T47D (cell line): ENCODE measurements at regions not wholly inside any gene's neighbourhood (a gene's known extent, or its start where the extent isn't known, plus 50 kb on each side); places are given as distances from the start of the nearest gene placed in this dataset.

ENCODE experiments used
- DNase-seq, 2 experiments: peaks; one replicate each; pipeline versions ENCODE4 v3.0.0 to v3.0.0-alpha.2; 2011 to 2012; ENCODE audit warnings: low read depth in 1 of 2, low spot score in 1 of 2
- JUND ChIP-seq: IDR thresholded peaks from 2 replicates; pipeline ENCODE4 v1.6.1; 2012; ENCODE audit warnings: low read depth
- in situ Hi-C: cut with HindIII; loops from 2 replicates; pipeline ENCODE4 v1.10.0; 2016; ENCODE audit warnings: low sequenced_read_pairs, low pct_unique_long_range_greater_than_20kb

DNA sequence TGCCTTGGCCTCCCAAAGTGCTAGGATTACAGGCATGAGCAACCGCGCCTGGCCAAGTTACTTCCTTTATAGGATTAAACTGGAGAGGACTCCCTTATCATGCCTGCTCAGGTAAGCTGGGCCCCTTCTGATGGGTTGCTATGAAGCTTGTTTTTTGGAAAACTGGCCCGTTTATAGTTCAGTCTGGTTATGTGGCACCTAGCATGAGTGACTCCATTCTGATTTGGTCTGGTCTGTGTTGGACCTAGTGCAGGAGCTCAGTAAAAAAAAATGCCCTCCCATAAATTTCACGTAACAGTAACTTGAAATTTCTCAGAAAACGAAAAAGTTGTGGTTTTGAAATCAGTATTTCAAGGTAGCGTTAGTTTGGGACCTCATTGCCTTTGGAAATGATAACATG is 448.4 kb downstream of the HACE1 start:
- no peak for TF ChIP-seq JUND
- in situ Hi-C loops = no loop called here
- DNase-seq = no peak

DNA sequence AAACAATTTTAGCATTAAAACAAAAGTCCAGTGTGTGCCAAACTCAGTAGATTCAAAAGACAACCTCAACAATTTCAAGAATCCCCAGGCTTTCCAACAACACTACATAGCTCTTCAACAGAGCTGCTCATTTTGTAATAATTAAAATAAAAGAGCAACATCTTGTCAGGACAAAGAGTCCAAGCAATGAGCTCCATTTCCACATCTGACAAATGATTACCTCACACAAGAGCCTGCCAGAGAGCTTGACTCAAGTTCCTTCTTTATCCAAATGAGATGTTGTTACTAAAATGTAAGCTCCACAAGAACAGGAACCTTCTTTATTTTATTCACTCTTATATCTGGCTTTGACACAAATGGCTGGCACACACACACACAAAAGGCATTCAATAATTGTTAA is 449.8 kb downstream of the HACE1 start:
- DNase-seq = no peak
- no peak for TF ChIP-seq JUND
- in situ Hi-C loops = no loop called here

DNA sequence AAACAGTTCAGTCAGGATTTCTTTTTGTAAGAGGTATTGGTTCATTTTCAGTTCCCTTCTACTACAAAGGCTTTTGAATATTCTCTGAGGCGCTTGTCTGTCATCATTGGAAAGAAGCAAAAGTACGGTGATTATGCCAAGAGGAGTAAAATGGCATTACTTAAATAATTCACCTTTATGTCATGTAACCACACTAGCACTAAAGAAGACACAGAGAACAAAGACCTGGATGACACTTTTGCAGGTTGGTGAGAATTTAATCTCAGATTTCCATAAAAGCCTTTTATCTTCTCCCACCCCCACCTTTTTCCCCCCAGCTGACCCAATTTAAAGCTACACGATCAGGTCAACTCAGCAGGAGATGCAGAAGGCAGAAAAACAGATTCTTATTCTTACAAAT is 451.8 kb downstream of the HACE1 start:
- no peak for DNase-seq
- TF ChIP-seq JUND = no peak
- in situ Hi-C loops = no loop called here

DNA sequence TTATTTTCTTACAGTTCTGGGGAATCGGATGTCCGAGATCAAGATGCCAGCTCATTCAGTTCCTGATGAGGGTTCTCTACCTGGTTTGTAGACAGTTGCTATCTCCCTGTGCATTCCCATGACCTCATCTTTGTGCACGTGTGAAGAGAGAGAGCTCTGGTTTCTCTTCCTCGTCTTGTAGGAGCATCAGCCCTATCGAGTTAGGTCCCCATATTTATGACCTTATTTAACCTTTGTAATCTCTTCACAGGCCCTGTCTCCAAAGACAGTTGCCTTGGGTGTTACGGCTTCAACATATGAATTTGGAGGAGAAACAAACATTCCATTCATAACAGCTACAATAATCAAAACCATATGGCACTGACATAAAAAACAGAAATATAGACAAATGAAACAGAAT is 455.3 kb downstream of the HACE1 start:
- DNase-seq = no peak
- no peak for TF ChIP-seq JUND
- in situ Hi-C loops = no loop called here

DNA sequence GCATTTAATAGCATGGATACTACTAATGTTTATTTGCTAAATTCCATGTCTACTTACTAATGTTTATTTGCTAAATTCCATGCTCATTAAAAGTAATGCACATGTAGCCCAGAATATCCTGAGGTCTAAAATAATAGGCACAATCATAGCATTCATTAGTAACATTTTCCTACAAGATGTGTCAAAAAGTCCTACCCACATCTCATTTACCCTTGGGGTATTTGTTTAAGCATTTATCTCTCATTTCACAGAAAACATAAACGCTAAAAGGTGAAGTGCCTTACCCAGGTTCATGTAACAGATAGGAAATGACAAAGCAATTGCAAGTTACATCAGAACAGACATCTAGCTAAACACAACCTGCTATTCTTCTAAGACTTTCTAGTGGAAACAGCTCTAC is 457.1 kb downstream of the HACE1 start:
- no peak for DNase-seq
- in situ Hi-C loops = no loop called here
- TF ChIP-seq JUND = no peak

DNA sequence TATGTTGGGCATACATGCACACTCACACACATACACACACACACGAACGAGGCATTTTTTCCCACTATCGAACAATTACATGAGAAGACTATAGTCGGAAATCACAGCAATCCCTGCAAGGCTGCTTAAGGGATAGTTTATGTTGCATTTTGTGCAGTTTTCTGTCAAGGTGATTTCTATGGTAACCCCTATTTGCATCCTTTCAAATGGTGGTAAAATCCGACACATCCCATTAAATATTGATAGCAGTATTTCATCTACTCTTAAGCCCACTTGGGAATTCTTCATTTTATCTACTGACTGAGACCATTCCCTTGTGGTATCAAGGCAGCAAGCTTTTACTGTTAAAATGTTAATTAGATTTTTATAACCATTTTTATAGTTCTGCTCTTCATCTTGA is 457.8 kb downstream of the HACE1 start:
- in situ Hi-C loops = no loop called here
- no peak for DNase-seq
- no peak for TF ChIP-seq JUND

DNA sequence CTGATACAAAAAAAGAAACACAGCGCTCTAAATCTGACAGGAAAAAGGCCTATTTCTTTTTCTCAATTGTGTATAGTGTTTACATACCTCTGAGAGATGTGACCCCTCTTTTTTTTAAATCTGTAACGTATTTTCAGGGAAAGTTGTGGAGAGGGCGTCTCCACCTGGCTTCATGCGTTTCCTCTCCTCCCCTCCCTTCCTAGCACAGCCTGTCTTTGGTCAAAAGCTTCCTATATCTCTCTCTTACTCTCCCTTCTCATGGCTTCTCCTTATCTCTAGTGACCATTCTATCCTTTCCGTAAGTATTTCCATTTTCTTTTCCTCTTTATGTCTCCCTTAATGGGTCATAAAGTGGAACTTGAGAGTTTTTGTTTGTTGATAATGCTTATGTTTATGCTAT is 458.9 kb downstream of the HACE1 start:
- in situ Hi-C loops = no loop called here
- no peak for TF ChIP-seq JUND
- DNase-seq = no peak

DNA sequence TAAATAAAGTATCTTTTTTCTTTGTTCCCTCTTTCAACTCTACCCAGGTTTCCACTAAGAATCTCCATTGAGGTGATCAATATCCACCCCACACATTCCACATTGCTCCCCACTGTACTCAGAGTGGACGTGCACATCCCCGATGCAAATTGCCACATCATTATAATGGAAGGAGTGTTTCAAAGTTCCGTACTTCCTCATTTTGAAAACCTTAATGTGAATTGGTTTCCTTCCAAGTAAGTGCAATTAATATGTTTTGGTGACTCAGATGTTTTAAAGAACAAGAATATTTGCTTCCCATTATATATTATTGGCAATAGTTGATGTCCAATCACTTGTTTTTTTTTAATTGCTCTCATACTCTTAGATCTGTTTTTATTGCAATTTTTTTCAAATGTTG is 463.6 kb downstream of the HACE1 start:
- in situ Hi-C loops = no loop called here

DNA sequence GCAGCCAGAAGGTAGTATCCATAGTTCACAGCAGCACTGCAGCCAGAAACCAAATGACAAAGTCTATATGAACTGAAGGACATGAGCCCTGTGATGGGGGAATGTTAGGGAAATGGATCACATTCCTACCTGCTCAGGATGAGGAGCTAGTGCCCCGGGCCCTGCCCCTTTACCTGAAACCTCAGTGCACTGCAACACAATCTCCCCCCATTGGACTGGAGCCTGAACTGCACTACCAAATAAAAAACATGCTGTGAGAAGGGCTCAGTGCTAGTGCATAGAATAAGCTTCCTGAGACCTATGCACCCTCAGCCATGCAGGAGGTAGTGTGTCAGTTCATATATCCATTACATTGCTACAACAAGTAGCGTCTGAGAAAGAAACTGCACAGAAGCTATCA is 477.8 kb downstream of the HACE1 start:
- no peak for TF ChIP-seq JUND
- in situ Hi-C loops = no loop called here
- no peak for DNase-seq

More for the DNA sequence above, 463.6 kb downstream of the HACE1 start:
- DNase-seq = no peak
- no peak for TF ChIP-seq JUND

DNA sequence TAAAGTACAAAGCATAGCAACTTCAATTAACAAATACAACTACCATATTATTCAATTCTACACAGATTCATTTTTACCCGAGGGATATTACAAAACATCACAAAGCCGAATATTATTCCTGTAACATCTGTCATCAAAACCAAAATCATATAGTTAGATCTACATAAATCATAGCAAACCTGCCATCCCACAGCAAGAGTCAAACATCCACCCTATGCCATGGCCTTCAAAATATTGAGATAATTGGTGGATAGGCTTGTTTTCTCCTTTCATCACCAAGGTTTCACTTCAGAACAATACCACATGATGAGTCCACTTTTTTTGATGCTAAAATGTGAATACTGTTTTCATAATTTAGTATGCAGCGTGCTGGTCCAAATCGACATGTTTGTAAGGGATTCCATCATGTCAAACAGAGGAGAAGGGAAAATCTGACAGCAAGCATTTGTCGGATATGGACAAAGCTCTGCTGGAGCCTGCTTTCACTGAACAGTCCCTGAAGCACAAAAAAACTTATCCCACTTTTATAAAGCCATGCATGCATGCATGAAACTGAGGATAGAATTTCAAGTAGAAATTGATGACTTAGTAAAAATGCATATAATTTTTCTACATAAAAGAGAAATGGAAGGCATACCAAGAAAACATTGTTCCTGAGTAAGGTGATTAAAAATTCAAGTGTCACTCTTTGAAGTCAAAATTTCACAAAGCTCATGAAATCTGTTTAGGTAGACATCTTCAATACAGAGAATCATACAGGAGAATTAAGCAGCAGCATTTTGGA is 494.1 kb downstream of the HACE1 start:
- in situ Hi-C loops = no loop called here
- DNase-seq = no peak
- TF ChIP-seq JUND = no peak

DNA sequence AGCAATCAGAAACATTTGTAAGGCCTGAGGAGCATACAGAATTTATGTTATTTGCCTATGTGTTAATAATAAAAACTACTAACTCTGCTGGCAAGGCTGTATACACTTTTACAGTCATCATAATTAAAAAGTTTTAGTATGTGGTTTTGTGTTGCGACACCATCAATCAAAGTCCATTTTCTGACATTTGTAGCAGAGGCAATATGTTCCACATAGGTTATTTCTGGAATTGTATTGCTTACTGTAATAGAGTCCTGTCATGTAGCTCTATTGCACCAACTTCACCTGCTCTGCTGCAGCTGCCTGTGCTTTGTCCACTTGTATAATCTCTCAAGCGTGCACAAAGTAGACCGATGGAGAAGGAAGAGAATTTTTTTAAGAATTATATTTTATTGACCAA is 501.8 kb downstream of the HACE1 start:
- no peak for TF ChIP-seq JUND
- in situ Hi-C loops = no loop called here
- no peak for DNase-seq

DNA sequence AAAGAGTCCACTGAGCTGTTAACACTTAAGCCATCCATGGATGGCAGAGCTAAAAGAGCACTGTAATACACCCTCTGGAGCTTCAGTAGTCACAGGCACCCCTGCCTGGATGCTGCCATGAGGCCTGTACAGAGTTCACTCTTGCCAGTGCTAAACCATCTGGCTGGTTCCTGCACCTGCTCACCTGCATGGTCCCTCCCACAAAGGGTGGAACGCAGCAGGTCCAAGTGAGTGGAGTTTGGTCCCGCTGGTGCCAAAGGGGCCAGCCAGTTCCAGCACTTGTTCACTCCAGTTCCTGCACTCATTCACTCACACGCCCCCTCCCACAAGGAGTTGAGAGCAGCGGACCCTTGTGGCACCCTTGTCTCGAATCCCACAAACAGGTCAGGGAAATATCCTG is 503.5 kb downstream of the HACE1 start:
- no peak for TF ChIP-seq JUND
- no peak for DNase-seq
- in situ Hi-C loops = no loop called here

DNA sequence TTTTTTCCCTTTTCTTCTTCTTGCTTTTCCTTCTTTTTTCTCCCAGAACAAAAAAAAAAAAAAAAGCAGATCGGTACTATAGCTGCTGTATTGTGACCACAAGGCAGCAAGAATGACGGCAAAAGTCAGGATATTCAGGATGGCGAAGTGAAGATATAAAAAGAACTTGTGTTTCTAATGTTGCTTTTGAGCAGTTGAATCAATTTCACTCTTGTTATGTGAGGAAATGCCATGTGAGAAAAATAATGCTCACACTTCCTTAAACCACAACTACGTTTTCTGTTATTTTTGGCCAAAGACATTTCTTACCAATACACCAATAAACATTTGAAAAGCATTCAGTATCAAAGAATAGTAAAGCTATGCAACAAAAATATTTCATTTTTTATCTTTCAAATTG is 510.5 kb downstream of the HACE1 start:
- DNase-seq = no peak
- no peak for TF ChIP-seq JUND
- in situ Hi-C loops = no loop called here

DNA sequence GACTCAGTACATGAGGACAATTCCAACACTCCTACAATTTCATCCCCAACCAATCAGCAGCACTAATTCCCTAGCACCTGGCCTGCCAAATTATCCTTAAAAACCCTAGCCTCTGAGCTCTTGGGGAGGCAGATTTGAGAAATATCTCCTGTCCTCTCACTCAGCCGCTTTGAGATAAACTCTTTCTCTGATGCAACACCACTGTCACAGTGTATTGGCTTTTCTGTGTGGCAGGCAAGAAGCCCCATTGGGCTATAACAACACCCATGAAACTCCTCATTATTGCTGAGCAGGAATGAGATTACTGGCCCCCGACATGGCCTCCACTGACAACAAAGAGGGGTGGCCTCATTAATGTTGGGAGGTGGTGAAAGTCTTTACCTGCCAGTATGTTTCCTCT is 515.5 kb downstream of the HACE1 start:
- in situ Hi-C loops = no loop called here
- DNase-seq = no peak
- TF ChIP-seq JUND = no peak

DNA sequence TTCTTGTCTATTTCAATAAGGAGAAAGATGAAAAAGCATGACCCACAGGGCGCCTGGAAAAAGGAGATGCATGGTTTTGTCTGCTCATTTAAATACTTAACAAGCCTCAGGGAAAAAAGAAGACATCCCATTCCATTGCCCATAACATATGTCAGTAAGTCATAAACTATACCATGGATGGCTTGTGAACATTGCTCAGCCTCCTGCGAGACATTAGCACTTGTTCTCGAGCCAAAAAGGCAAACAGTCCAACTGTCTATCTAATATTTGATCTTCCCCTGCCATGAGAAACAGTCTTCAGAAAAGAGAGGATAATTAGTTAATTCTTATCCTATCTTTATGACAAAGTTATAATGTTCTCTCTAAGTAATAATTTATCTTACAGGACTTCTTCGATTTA is 527.4 kb downstream of the HACE1 start:
- in situ Hi-C loops = no loop called here
- DNase-seq = no peak
- TF ChIP-seq JUND = no peak
